Parathyroid adenoma (tissue), 2 donors: ENCODE measurements at regions not wholly inside any gene's neighbourhood (a gene's known extent, or its start where the extent isn't known, plus 50 kb on each side); places are given as distances from the start of the nearest gene placed in this dataset.

Source experiments
- H2AFZ ChIP-seq: fragments of 300-600 bp; sonication (generic); one replicate; pipeline ENCODE4 v1.7.0; 2017; ENCODE audit warnings: antibody characterized with exemption, mild to moderate bottlenecking
- H3K27ac ChIP-seq: fragments of 300-600 bp; sonication (generic); one replicate; pipeline ENCODE4 v1.7.0; 2017
- H3K27me3 ChIP-seq: fragments of 300-600 bp; sonication (generic); one replicate; pipeline ENCODE4 v1.7.0; 2017; ENCODE audit warnings: low read length; ENCODE audit not compliant: control insufficient read depth, insufficient read depth
- H3K36me3 ChIP-seq: fragments of 300-600 bp; sonication (generic); one replicate; pipeline ENCODE4 v1.7.0; 2017; ENCODE audit warnings: low read length; ENCODE audit not compliant: control insufficient read depth, insufficient read depth
- H3K4me1 ChIP-seq: fragments of 300-600 bp; sonication (generic); one replicate; pipeline ENCODE4 v1.7.0; 2017; ENCODE audit warnings: control low read depth
- H3K4me2 ChIP-seq: fragments of 300-600 bp; sonication (generic); one replicate; pipeline ENCODE4 v1.7.0; 2017; ENCODE audit warnings: low read length
- H3K4me3 ChIP-seq: fragments of 300-600 bp; sonication (generic); one replicate; pipeline ENCODE4 v1.7.0; 2017; ENCODE audit warnings: low read depth, low read length
- H3K79me2 ChIP-seq: fragments of 300-600 bp; sonication (generic); one replicate; pipeline ENCODE4 v1.7.0; 2017; ENCODE audit warnings: control low read depth
- H3K9ac ChIP-seq: fragments of 300-600 bp; sonication (generic); one replicate; pipeline ENCODE4 v1.7.0; 2017; ENCODE audit warnings: mild to moderate bottlenecking
- H3K9me3 ChIP-seq: fragments of 300-600 bp; sonication (generic); one replicate; pipeline ENCODE4 v1.7.0; 2017; ENCODE audit warnings: low read length; ENCODE audit not compliant: control insufficient read depth
- CTCF ChIP-seq: fragments of 300-600 bp; sonication (generic); IDR thresholded peaks from one replicate; pipeline ENCODE4 v1.7.0; 2017; ENCODE audit warnings: antibody characterized with exemption, mild to moderate bottlenecking
- donor health status: primary hyperparathyroidism.

DNA sequence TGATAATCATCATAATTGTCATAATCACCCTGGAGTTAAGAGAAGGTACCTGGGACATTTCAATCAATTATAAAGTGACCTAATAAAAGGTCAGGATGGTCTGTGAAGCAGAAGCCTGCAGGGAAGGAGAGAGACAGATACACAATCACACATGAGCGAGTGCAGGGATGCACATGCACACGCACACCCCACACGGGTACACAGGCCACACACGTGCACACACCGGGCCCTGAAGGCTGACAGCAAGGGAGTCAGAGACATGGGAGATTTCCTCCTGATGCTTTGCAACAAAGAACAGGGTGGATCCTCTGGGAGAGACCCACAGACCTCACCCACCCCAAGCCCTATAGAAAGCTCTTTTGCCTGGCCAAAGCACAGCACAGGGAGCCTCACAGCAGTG is 82.3 kb upstream of the ZC3H12A start:
- H3K36me3 ChIP-seq, result no peaks in the 10 kb centered on the region
- no peak overlapping the region for H3K9ac ChIP-seq
- H3K27me3 ChIP-seq, result no peaks in the 10 kb centered on the region
- no peaks in the 10 kb centered on the region for H3K9me3 ChIP-seq
- no peak for TF ChIP-seq CTCF
- H3K27ac ChIP-seq, result no peak overlapping the region
- H3K4me1 ChIP-seq, result no peaks in the 10 kb centered on the region
- no peak overlapping the region for H3K4me3 ChIP-seq
- no peaks in the 10 kb centered on the region for H3K79me2 ChIP-seq
- H2AFZ ChIP-seq, result no peak overlapping the region
- H3K4me2 ChIP-seq, result no peak overlapping the region

DNA sequence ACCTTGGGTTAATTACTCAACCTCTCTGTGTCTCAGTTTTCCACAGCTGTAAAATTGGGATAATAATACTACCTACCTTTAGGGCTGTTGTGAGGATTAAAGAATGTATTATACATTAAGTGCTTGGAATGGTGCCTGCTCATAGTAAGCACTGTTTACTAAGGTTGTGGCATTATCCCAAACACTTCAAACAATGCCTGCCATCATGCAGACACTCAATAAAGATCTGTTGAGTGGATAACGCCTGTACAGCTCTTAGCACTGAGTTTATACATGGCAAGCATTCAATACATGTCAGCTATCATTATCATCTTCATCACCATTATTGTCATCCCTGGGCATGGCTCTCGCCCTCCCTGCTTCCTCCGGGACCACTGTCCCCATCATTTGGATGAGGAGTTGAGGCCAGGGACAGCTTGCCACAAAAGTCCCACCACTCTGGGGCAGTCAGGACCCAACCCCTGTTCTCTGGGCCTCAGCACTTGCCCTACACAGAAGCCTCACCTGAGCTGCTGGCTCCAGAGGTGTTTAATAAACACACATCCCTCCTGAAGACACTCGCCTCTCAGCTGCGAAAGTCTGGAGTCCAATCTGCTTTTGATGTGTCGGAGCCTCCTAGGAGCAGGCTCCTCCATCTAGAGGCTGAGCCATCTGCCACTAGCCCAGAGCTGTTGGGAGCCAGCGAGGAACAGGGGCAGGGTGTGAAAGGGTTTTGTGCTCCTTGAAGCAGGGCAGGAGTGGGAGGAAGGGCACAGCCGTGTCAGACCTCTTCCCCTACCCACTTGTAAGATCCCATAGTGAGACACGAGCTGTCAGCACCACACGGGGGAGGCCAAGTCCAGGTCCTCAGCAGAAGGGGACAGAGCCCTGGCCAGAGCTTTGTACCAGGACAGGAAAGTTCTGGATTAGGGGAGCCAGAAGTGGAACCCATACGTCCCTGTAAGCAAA is 80.9 kb upstream of the ZC3H12A start:
- H3K27me3 ChIP-seq, result no peaks in the 10 kb centered on the region

GRCh38 chr1:37394574-37395464 is 79.6 kb upstream of the ZC3H12A start:
- H3K4me2 ChIP-seq, result no peak overlapping the region
- H3K27ac ChIP-seq, result no peak overlapping the region
- no peak overlapping the region for H2AFZ ChIP-seq
- H3K4me1 ChIP-seq, result no peaks in the 10 kb centered on the region
- no peaks in the 10 kb centered on the region for H3K9me3 ChIP-seq
- H3K79me2 ChIP-seq, result no peaks in the 10 kb centered on the region
- H3K36me3 ChIP-seq, result no peaks in the 10 kb centered on the region
- H3K9ac ChIP-seq, result no peak overlapping the region
- no peak for TF ChIP-seq CTCF
- H3K27me3 ChIP-seq, result no peaks in the 10 kb centered on the region
- H3K4me3 ChIP-seq, result no peak overlapping the region

More for the DNA sequence above, 80.9 kb upstream of the ZC3H12A start:
- Histone ChIP-seq H3K9ac (no peak overlapping the region), H3K4me2 (no peak overlapping the region), H3K4me3 (no peak overlapping the region), H3K4me1 (no peaks in the 10 kb centered on the region), H3K27ac (no peak overlapping the region), H3K9me3 (no peaks in the 10 kb centered on the region), H3K79me2 (no peaks in the 10 kb centered on the region), H3K36me3 (no peaks in the 10 kb centered on the region), H2AFZ (no peak overlapping the region)
- no peak for TF ChIP-seq CTCF

GRCh38 chr1:37398096-37398495 is 76.3 kb upstream of the ZC3H12A start:
- Histone ChIP-seq H2AFZ (no peak overlapping the region), H3K36me3 (no peaks in the 10 kb centered on the region), H3K4me3 (no peak overlapping the region), H3K4me2 (no peak overlapping the region), H3K27me3 (no peaks in the 10 kb centered on the region), H3K9me3 (no peaks in the 10 kb centered on the region), H3K79me2 (no peaks in the 10 kb centered on the region), H3K9ac (no peak overlapping the region), H3K27ac (no peak overlapping the region), H3K4me1 (no peaks in the 10 kb centered on the region)
- no peak for TF ChIP-seq CTCF
